ENCODE measurements at regions not wholly inside any gene's neighbourhood (a gene's known extent, or its start where the extent isn't known, plus 50 kb on each side); places are given as distances from the start of the nearest gene placed in this dataset.
"Not testable (repeated sequence)": the region's sequence is repeated elsewhere in the genome, so short reads cannot be mapped to it uniquely, and the experiment has no call there.

GRCh38 chr6:27168586-27169443 is 78.7 kb upstream of the PRSS16 start:
- no peak overlapping the region for H3K4me2 ChIP-seq (ENCODE audit: low read length)
- H3K9me3 ChIP-seq (ENCODE audit: low read length), result no peaks in the 10 kb centered on the region
- no peaks in the 10 kb centered on the region for H4K20me1 ChIP-seq (ENCODE audit: insufficient read depth)
- H3K79me2 ChIP-seq (replicated peaks; ENCODE audit: insufficient read depth, low read length), result no peaks in the 10 kb centered on the region
- H3K9me2 ChIP-seq (ENCODE audit: insufficient read depth, low read length), result no peaks in the 10 kb centered on the region
- H3K27me3 ChIP-seq (ENCODE audit: insufficient read depth, low read depth, low read length), result no peaks in the 10 kb centered on the region
- TF ChIP-seq EP300 (conservative IDR thresholded peaks at IDR 0.05; ENCODE audit: poor library complexity, severe bottlenecking) (no peak), POLR2AphosphoS5 (IDR thresholded peaks at IDR 0.05) (no peak), EZH2 (IDR thresholded peaks at IDR 0.05; ENCODE audit: borderline replicate concordance, insufficient read depth, low read length, poor library complexity, severe bottlenecking) (no peak), MXI1 (conservative IDR thresholded peaks at IDR 0.05; ENCODE audit: poor library complexity, severe bottlenecking) (no peak), REST (IDR thresholded peaks at IDR 0.05; ENCODE audit: borderline replicate concordance) (no peak), TAF1 (IDR thresholded peaks at IDR 0.05; ENCODE audit: low read depth) (no peak), SMC3 (conservative IDR thresholded peaks at IDR 0.05; ENCODE audit: poor library complexity) (no peak), CTCF (IDR thresholded peaks at IDR 0.05; ENCODE audit: poor library complexity, severe bottlenecking) (no peak), RAD21 (conservative IDR thresholded peaks at IDR 0.05) (no peak)
- no peak overlapping the region for H3K27ac ChIP-seq (ENCODE audit: low read length)
- H3K4me3 ChIP-seq (ENCODE audit: low read length), result no peak overlapping the region
- H3F3A ChIP-seq (ENCODE audit: insufficient read depth, low read length, poor library complexity, severe bottlenecking), result no peaks in the 10 kb centered on the region
- no peak overlapping the region for H3K9ac ChIP-seq (ENCODE audit: low read length)
- no peak overlapping the region for H2AFZ ChIP-seq (ENCODE audit: low read depth, low read length)
- H3K36me3 ChIP-seq (ENCODE audit: insufficient read depth, low read length), result no peaks in the 10 kb centered on the region

GRCh38 chr6:27172524-27173231 is 74.8 kb upstream of the PRSS16 start:
- not testable (repeated sequence) for H2AFZ ChIP-seq (ENCODE audit: low read depth, low read length); H3K4me2 ChIP-seq (ENCODE audit: low read length); H3K27me3 ChIP-seq (ENCODE audit: insufficient read depth, low read depth, low read length); H3K4me3 ChIP-seq (ENCODE audit: low read length); H3K79me2 ChIP-seq (replicated peaks; ENCODE audit: insufficient read depth, low read length); H3K36me3 ChIP-seq (ENCODE audit: insufficient read depth, low read length); H4K20me1 ChIP-seq (ENCODE audit: insufficient read depth); H3K9me3 ChIP-seq (ENCODE audit: low read length); H3K9ac ChIP-seq (ENCODE audit: low read length); H3K9me2 ChIP-seq (ENCODE audit: insufficient read depth, low read length); H3F3A ChIP-seq (ENCODE audit: insufficient read depth, low read length, poor library complexity, severe bottlenecking); H3K27ac ChIP-seq (ENCODE audit: low read length)

GRCh38 chr6:27173232-27173601 is 74.3 kb upstream of the PRSS16 start:
- not testable (repeated sequence) for H3K4me2 ChIP-seq (ENCODE audit: low read length); H3K36me3 ChIP-seq (ENCODE audit: insufficient read depth, low read length); H3K9me2 ChIP-seq (ENCODE audit: insufficient read depth, low read length); H3K4me3 ChIP-seq (ENCODE audit: low read length); H4K20me1 ChIP-seq (ENCODE audit: insufficient read depth); H3K27me3 ChIP-seq (ENCODE audit: insufficient read depth, low read depth, low read length); H3K27ac ChIP-seq (ENCODE audit: low read length); H2AFZ ChIP-seq (ENCODE audit: low read depth, low read length); H3K9me3 ChIP-seq (ENCODE audit: low read length); H3K79me2 ChIP-seq (replicated peaks; ENCODE audit: insufficient read depth, low read length); H3F3A ChIP-seq (ENCODE audit: insufficient read depth, low read length, poor library complexity, severe bottlenecking); H3K9ac ChIP-seq (ENCODE audit: low read length)
